OCI-LY1 (cell line): ENCODE measurements at regions not wholly inside any gene's neighbourhood (a gene's known extent, or its start where the extent isn't known, plus 50 kb on each side); places are given as distances from the start of the nearest gene placed in this dataset.

Experiments used
- EZH2 ChIP-seq: fragments of 200-600 bp; sonication (generic), shearing (Covaris generic); IDR thresholded peaks from 2 replicates; pipeline ENCODE4 v1.8.0; 2017; ENCODE audit warnings: borderline replicate concordance, mixed run types, mild to moderate bottlenecking, antibody characterized with exemption, low read length, moderate library complexity, mixed read lengths
- TF ChIP-seq, protein P1 (sequence below): fragments of 200-600 bp; sonication (generic), shearing (Covaris generic); IDR thresholded peaks from 2 replicates; pipeline ENCODE4 v1.5.1; 2017; ENCODE audit warnings: mild to moderate bottlenecking, antibody characterized with exemption, low read length, moderate library complexity, mixed read lengths

DNA sequence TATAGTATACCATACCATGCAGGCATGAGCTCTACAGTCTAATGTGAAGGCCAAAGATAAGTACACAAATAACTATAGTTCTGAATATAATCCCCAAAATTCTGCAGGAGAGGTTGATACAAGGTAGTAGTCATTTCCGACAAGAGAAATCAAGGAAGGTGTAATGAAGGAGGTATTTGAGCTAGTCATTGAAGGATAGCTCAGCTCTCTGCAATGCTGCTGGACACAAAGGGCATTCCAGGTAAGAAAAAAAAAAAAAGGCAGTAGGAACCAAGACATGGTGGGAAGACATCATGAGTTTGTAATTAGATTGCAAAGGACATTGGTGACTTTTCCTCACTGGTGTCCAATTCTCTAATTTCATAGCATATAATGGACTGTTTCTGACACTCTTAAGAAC lies 285.3 kb downstream of the AHR start:
- TF ChIP-seq, protein P1, sequence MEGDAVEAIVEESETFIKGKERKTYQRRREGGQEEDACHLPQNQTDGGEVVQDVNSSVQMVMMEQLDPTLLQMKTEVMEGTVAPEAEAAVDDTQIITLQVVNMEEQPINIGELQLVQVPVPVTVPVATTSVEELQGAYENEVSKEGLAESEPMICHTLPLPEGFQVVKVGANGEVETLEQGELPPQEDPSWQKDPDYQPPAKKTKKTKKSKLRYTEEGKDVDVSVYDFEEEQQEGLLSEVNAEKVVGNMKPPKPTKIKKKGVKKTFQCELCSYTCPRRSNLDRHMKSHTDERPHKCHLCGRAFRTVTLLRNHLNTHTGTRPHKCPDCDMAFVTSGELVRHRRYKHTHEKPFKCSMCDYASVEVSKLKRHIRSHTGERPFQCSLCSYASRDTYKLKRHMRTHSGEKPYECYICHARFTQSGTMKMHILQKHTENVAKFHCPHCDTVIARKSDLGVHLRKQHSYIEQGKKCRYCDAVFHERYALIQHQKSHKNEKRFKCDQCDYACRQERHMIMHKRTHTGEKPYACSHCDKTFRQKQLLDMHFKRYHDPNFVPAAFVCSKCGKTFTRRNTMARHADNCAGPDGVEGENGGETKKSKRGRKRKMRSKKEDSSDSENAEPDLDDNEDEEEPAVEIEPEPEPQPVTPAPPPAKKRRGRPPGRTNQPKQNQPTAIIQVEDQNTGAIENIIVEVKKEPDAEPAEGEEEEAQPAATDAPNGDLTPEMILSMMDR: no peak
- no peak for TF ChIP-seq EZH2
